ENCODE measurements at regions not wholly inside any gene's neighbourhood (a gene's known extent, or its start where the extent isn't known, plus 50 kb on each side); places are given as distances from the start of the nearest gene placed in this dataset.

DNA sequence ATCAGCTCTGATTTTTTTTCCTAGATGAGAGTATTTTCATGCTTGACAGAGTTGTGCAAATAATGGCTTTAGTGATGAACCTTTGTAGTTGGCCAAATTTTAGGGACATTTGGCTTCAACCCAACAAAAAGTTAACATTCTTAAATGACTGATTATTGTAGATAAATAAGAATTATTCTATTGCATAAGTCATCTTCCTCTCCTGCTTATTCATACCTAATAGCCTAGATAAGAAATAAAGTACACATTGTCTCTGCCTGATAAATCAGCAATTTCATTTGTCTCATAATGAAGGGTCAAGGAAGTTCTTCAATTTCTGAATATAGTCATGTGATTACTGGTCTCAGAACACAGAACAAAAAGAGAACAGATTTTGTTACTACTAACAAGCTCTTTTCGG is 428.9 kb upstream of the IL12A start:
- ATAC-seq, result no peak
- Histone ChIP-seq H3K27me3 (no peaks in the 10 kb centered on the region), H3K36me3 (no peaks in the 10 kb centered on the region), H3K9me3 (no peaks in the 10 kb centered on the region), H3K4me3 (no peak overlapping the region), H3K4me1 (no peaks in the 10 kb centered on the region), H3K27ac (no peak overlapping the region)
- intact Hi-C loops (cut with DNase I), result no loop called here
- 50% methylated on average over 1 of the region's 1 CpG for WGBS (ENCODE audit: insufficient coverage, low coverage, low lambda C conversion rate, missing lambda C conversion rate)
- TF ChIP-seq CTCF (IDR thresholded peaks at IDR 0.05) (no peak), POLR2A (IDR thresholded peaks at IDR 0.05) (no peak)
- DNase-seq, result no peak

GRCh38 chr3:159560214-159560979 is 428.2 kb upstream of the IL12A start:
- H3K4me1 ChIP-seq, result no peaks in the 10 kb centered on the region
- DNase-seq (no peak), ATAC-seq (no peak)
- H3K36me3 ChIP-seq, result no peaks in the 10 kb centered on the region
- H3K27ac ChIP-seq, result no peak overlapping the region
- H3K9me3 ChIP-seq, result no peaks in the 10 kb centered on the region
- TF ChIP-seq POLR2A (IDR thresholded peaks at IDR 0.05) (no peak), CTCF (IDR thresholded peaks at IDR 0.05) (no peak)
- intact Hi-C loops (cut with DNase I), result no loop called here
- H3K4me3 ChIP-seq, result no peak overlapping the region
- 50% methylated on average over 8 of the region's 8 CpGs for WGBS (ENCODE audit: insufficient coverage, low coverage, low lambda C conversion rate, missing lambda C conversion rate)
- no peaks in the 10 kb centered on the region for H3K27me3 ChIP-seq

DNA sequence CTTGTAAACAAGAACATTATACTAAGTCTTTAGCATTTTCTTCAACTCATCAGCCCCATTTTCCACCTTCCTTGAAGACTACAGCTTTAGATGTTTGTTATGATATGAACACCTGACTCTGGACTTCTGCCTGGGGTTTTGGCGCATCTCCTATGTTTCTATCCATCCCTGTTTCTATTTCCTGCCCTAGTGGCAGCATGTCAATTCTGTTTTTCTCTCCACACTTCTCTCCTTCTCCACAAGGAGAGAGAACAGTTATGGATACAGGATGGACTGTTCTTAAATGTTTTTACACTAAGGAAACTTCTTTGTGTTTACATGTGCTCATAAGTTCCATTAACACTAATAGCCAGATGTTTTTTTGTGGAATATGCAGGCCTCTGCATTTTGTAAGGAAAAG is 423.3 kb upstream of the IL12A start:
- WGBS (ENCODE audit: insufficient coverage, low coverage, low lambda C conversion rate, missing lambda C conversion rate), result 90% methylated on average over 1 of the region's 1 CpG

DNA sequence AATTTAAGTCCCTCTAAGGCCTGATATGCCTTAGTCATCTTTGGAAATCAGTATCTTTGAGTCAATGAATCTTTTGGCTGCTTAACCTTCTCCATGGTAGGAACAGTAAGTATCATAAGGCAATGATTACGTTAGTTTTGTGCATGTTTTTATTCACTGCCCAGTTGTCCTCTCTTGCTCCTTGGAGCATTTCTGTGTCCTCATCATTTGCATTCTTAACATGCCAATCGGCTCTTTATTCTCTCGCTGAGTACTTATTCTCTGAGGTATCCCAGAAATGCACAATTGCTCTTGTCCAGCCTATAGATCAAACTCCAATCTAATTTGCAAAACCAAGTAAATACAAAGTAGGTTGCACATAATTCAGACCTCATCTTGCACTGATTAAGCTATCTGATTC is 405.0 kb upstream of the IL12A start:
- no peaks in the 10 kb centered on the region for H3K4me1 ChIP-seq
- H3K27me3 ChIP-seq, result no peaks in the 10 kb centered on the region
- no peaks in the 10 kb centered on the region for H3K36me3 ChIP-seq
- H3K9me3 ChIP-seq, result no peaks in the 10 kb centered on the region
- intact Hi-C loops (cut with DNase I), result no loop called here
- ATAC-seq (no peak), DNase-seq (no peak)
- 79% methylated on average over 3 of the region's 3 CpGs for WGBS (ENCODE audit: insufficient coverage, low coverage, low lambda C conversion rate, missing lambda C conversion rate)
- H3K27ac ChIP-seq, result no peak overlapping the region
- TF ChIP-seq CTCF (IDR thresholded peaks at IDR 0.05) (no peak), POLR2A (IDR thresholded peaks at IDR 0.05) (no peak)
- no peak overlapping the region for H3K4me3 ChIP-seq

More for the DNA sequence above, 423.3 kb upstream of the IL12A start:
- DNase-seq (no peak), ATAC-seq (no peak)
- intact Hi-C loops (cut with DNase I), result no loop called here
- H3K36me3 ChIP-seq, result no peaks in the 10 kb centered on the region
- H3K4me3 ChIP-seq, result no peak overlapping the region
- no peak for TF ChIP-seq POLR2A (IDR thresholded peaks at IDR 0.05)
- no peak for TF ChIP-seq CTCF (IDR thresholded peaks at IDR 0.05)
- no peaks in the 10 kb centered on the region for H3K27me3 ChIP-seq
- no peaks in the 10 kb centered on the region for H3K9me3 ChIP-seq
- no peaks in the 10 kb centered on the region for H3K4me1 ChIP-seq
- H3K27ac ChIP-seq, result no peak overlapping the region
